Naive thymus-derived CD4-positive, alpha-beta T cell (primary cell): ENCODE measurements at regions not wholly inside any gene's neighbourhood (a gene's known extent, or its start where the extent isn't known, plus 50 kb on each side); places are given as distances from the start of the nearest gene placed in this dataset.

Source experiments
- ATAC-seq: fragments of 150-1000 bp; cut with Tn5 transposase; 2 replicates; pipeline ENCODE4 v1.10.0; 2021; ENCODE audit warnings: mild to moderate bottlenecking, moderate library complexity
- CTCF ChIA-PET: fragments of 350-600 bp; sonication (Branson Sonifier 250); formaldehyde crosslinking; loops from one replicate; lab custom pipeline; 2021; ENCODE audit warnings: antibody characterized with exemption; lab: Charles Lee
- POLR2A ChIA-PET: fragments of 350-600 bp; sonication (Branson Sonifier 250); formaldehyde crosslinking; loops from one replicate; lab custom pipeline; 2021; ENCODE audit warnings: antibody characterized with exemption, inconsistent platforms; lab: Charles Lee
- DNase-seq, 9 donors: peaks; one replicate each; pipeline versions ENCODE4 v3.0.0 to v3.0.0-alpha.2; 2020 to 2022; ENCODE audit warnings: mixed read lengths in 1 of 9
- H3K27ac ChIP-seq: one replicate; pipeline ENCODE4 v1.7.0; 2013; ENCODE audit warnings: mild to moderate bottlenecking, low read depth, low read length, moderate library complexity
- H3K27me3 ChIP-seq, 2 donors: one replicate each; pipeline ENCODE4 v1.7.0; 2013; ENCODE audit warnings: low read length in 2 of 2, mild to moderate bottlenecking in 2 of 2, moderate library complexity in 2 of 2; ENCODE audit not compliant: control insufficient read depth in 2 of 2, insufficient read depth in 2 of 2
- H3K36me3 ChIP-seq, 3 experiments: 1 replicate in 2 of 3; 2 replicates in 1 of 3; pipeline ENCODE4 v1.7.0; 2013; ENCODE audit warnings: low read length in 3 of 3, mild to moderate bottlenecking in 3 of 3, moderate library complexity in 1 of 3; ENCODE audit not compliant: insufficient read depth in 3 of 3, control insufficient read depth in 2 of 3
- H3K4me1 ChIP-seq, 2 donors: one replicate each; pipeline ENCODE4 v1.7.0; 2013; ENCODE audit warnings: low read length in 2 of 2, mild to moderate bottlenecking in 2 of 2, moderate library complexity in 1 of 2; ENCODE audit not compliant: control insufficient read depth in 2 of 2, insufficient read depth in 2 of 2
- H3K4me3 ChIP-seq: 2 replicates; pipeline ENCODE4 v1.7.0; 2013; ENCODE audit warnings: mild to moderate bottlenecking, low read length
- H3K9me3 ChIP-seq, 3 experiments: 1 replicate in 2 of 3; 2 replicates in 1 of 3; pipeline ENCODE4 v1.7.0; 2013; ENCODE audit warnings: low read length in 3 of 3; ENCODE audit not compliant: control insufficient read depth in 2 of 3
- H3K27ac Mint-ChIP-seq, 9 donors: one replicate each; pipeline ENCODE4 v1.8.0; 2020 to 2022; ENCODE audit warnings: mixed read lengths in 9 of 9, mild to moderate bottlenecking in 8 of 9, moderate library complexity in 5 of 9, inconsistent platforms in 2 of 9
- H3K27me3 Mint-ChIP-seq, 5 donors: one replicate each; pipeline ENCODE4 v1.8.0; 2021 to 2022; ENCODE audit warnings: mixed read lengths in 5 of 5, mild to moderate bottlenecking in 1 of 5
- H3K36me3 Mint-ChIP-seq, 5 donors: one replicate each; pipeline ENCODE4 v1.8.0; 2020 to 2022; ENCODE audit warnings: mixed read lengths in 5 of 5, mild to moderate bottlenecking in 3 of 5, inconsistent platforms in 1 of 5
- H3K4me1 Mint-ChIP-seq, 7 donors: one replicate each; pipeline ENCODE4 v1.8.0; 2020 to 2022; ENCODE audit warnings: mixed read lengths in 7 of 7, mild to moderate bottlenecking in 3 of 7, inconsistent platforms in 1 of 7
- H3K4me3 Mint-ChIP-seq, 10 donors: one replicate each; pipeline ENCODE4 v1.8.0; 2020 to 2022; ENCODE audit warnings: mild to moderate bottlenecking in 10 of 10, mixed read lengths in 10 of 10, moderate library complexity in 6 of 10, inconsistent platforms in 2 of 10
- H3K9me3 Mint-ChIP-seq, 11 donors: one replicate each; pipeline ENCODE4 v1.8.0; 2020 to 2022; ENCODE audit warnings: mixed read lengths in 11 of 11, mild to moderate bottlenecking in 4 of 11, inconsistent platforms in 1 of 11, moderate library complexity in 1 of 11
- intact Hi-C, 2 donors: fragments of 100-400 bp; cut with micrococcal nuclease; formaldehyde crosslinking; loops; one replicate each; pipeline ENCODE4 v1.15.1; 2023

DNA sequence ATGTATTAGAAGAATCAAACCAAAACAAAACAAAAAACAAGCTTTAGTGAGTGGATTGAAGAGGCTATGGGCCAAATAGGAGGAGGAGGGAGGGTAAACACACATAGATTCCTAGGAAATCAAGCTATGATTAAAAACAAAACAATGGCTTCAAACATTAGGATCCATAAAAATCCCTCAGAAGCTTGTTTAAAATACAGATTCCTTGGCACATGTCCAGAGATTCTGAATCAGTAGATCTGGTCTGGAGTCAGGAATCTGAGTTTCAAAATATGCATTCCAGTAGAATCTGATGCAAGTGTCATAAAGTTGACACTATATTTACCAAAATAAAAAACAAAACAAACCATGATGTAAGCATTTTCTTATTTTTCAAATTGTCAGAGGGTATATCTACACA, 692.8 kb upstream of the SGCG start:
- Mint-ChIP-seq H3K4me1 (peaks cover 0 to under 1% (median 0%) of the 10 kb centered on the region in 7 donors), H3K27me3 (peaks cover 0 to 7% (median 0%) of the 10 kb centered on the region in 5 donors), H3K9me3 (peaks cover 0 to 8% (median 2%) of the 10 kb centered on the region in 11 donors), H3K36me3 (peaks cover 0 to 5% (median 0%) of the 10 kb centered on the region in 5 donors), H3K27ac (no peak overlapping the region), H3K4me3 (no peak overlapping the region)
- no peak overlapping the region for H3K27ac ChIP-seq
- CTCF ChIA-PET, result no interaction called here
- POLR2A ChIA-PET, result no interaction called here
- H3K36me3 ChIP-seq, result no peaks in the 10 kb centered on the region
- no peak overlapping the region for H3K4me3 ChIP-seq
- no peaks in the 10 kb centered on the region for H3K27me3 ChIP-seq
- intact Hi-C loops, result no loop called here
- H3K4me1 ChIP-seq, result no peaks in the 10 kb centered on the region
- H3K9me3 ChIP-seq, result no peaks in the 10 kb centered on the region
- ATAC-seq (no peak), DNase-seq (no peak)

DNA sequence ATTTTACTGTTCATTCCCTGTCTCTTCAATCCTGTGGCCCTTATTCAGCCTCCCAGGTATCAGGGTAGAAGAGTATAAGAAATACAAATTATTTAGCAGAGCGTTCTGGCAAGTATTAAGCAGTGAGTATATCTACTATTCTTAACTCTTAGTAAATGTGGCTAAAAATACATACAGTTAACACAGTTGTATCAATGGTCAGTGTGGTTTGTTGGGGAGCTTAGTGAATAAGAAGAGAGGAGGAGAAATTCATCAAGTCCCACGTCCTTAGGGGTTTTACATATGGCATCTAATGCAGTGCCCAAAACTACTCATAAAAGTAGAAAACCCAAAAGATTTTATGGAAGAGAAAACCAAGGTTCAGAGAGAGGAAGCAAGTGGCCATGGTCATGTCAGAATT, 691.0 kb upstream of the SGCG start:
- Histone ChIP-seq H3K4me3 (no peak overlapping the region), H3K36me3 (no peaks in the 10 kb centered on the region), H3K4me1 (no peaks in the 10 kb centered on the region), H3K9me3 (no peaks in the 10 kb centered on the region), H3K27ac (no peak overlapping the region), H3K27me3 (no peaks in the 10 kb centered on the region)
- CTCF ChIA-PET, result no interaction called here
- no peak overlapping the region for H3K27ac Mint-ChIP-seq
- H3K36me3 Mint-ChIP-seq, result peaks cover 0 to 5% (median 0%) of the 10 kb centered on the region in 5 donors
- DNase-seq, result no peak
- H3K27me3 Mint-ChIP-seq, result peaks cover 0 to 7% (median 0%) of the 10 kb centered on the region in 5 donors
- no peak overlapping the region for H3K4me3 Mint-ChIP-seq
- no peak for ATAC-seq
- H3K9me3 Mint-ChIP-seq, result peaks cover 0 to 13% (median 3%) of the 10 kb centered on the region in 11 donors
- intact Hi-C loops, result no loop called here
- POLR2A ChIA-PET, result no interaction called here
- H3K4me1 Mint-ChIP-seq, result no peaks in the 10 kb centered on the region

DNA sequence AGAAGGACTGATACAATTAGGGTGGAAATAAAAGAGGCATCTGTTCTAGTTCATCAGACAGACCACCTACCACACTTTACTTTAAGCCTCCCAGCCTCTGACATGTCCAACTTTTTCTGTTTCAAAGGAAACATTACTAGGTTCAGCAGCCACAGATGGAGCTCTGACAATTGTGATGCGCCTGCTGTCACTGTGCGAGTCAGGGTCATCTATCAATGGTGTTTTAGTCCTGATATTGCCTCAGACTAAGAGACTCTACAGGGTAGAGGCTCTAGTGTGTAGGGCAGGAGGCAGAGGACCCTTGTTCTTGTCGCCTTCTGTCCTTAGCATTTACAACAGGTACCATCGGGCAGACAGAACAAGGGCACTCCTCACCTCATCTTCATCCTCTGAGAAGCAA, 685.0 kb upstream of the SGCG start:
- CTCF ChIA-PET, result no interaction called here

DNA sequence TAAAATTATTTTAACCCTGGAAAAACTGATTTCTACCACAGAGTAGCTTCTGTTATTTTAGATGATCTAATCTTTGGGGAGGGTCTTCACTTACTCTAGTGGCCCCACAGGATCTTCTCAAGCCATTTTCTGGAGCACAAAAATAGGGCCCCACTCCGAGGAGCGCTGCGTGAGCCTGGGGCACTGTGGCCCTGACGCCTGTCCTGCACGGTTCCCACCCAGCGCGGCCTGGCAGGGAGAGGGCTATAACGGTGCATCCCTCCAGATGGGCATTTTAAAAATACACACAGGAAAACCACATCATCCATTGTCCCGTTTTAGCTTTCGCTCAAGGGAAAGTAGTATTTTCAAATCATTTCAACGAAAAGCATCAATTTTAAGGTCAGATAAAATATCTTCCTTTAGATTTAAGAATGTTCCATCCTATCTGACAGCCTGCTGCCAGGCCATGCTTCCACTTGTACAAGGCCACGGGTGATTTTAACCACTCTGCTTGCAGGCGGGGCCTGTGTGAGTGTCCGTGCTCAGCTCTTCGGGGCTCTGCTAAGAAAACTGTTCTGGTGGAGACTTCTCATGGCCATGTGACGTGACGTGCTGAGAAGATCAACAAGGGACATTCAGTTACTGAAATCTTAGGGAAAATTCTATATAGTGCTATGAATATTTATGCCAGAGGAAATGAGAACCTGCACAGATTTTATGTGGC, 683.8 kb upstream of the SGCG start:
- DNase-seq (no peak), ATAC-seq (no peak)
- Mint-ChIP-seq H3K27me3 (peaks cover 0 to 8% (median 6%) of the 10 kb centered on the region in 5 donors), H3K36me3 (no peaks in the 10 kb centered on the region), H3K4me3 (no peak overlapping the region), H3K4me1 (no peaks in the 10 kb centered on the region), H3K9me3 (peaks cover 0 to 7% (median 3%) of the 10 kb centered on the region in 11 donors), H3K27ac (no peak overlapping the region)
- H3K9me3 ChIP-seq, result no peaks in the 10 kb centered on the region
- H3K27ac ChIP-seq, result no peak overlapping the region
- H3K4me1 ChIP-seq, result no peaks in the 10 kb centered on the region
- no peaks in the 10 kb centered on the region for H3K27me3 ChIP-seq
- no peaks in the 10 kb centered on the region for H3K36me3 ChIP-seq
- no peak overlapping the region for H3K4me3 ChIP-seq
- intact Hi-C loops, result no loop called here
- ChIA-PET CTCF (no interaction called here), POLR2A (no interaction called here)

More for the DNA sequence above, 685.0 kb upstream of the SGCG start:
- H3K27me3 Mint-ChIP-seq, result peaks cover 0 to 9% (median 6%) of the 10 kb centered on the region in 5 donors
- H3K4me1 ChIP-seq, result no peaks in the 10 kb centered on the region
- no peak overlapping the region for H3K4me3 ChIP-seq
- no peaks in the 10 kb centered on the region for H3K4me1 Mint-ChIP-seq
- H3K27me3 ChIP-seq, result no peaks in the 10 kb centered on the region
- H3K36me3 ChIP-seq, result no peaks in the 10 kb centered on the region
- no peak for ATAC-seq
- no peaks in the 10 kb centered on the region for H3K9me3 ChIP-seq
- no peak for DNase-seq
- peaks cover 0 to 5% (median 0%) of the 10 kb centered on the region in 5 donors for H3K36me3 Mint-ChIP-seq
- intact Hi-C loops, result no loop called here
- peaks cover 0 to 13% (median 4%) of the 10 kb centered on the region in 11 donors for H3K9me3 Mint-ChIP-seq
- H3K4me3 Mint-ChIP-seq, result no peak overlapping the region
- POLR2A ChIA-PET, result no interaction called here
- H3K27ac Mint-ChIP-seq, result no peak overlapping the region
- H3K27ac ChIP-seq, result no peak overlapping the region

DNA sequence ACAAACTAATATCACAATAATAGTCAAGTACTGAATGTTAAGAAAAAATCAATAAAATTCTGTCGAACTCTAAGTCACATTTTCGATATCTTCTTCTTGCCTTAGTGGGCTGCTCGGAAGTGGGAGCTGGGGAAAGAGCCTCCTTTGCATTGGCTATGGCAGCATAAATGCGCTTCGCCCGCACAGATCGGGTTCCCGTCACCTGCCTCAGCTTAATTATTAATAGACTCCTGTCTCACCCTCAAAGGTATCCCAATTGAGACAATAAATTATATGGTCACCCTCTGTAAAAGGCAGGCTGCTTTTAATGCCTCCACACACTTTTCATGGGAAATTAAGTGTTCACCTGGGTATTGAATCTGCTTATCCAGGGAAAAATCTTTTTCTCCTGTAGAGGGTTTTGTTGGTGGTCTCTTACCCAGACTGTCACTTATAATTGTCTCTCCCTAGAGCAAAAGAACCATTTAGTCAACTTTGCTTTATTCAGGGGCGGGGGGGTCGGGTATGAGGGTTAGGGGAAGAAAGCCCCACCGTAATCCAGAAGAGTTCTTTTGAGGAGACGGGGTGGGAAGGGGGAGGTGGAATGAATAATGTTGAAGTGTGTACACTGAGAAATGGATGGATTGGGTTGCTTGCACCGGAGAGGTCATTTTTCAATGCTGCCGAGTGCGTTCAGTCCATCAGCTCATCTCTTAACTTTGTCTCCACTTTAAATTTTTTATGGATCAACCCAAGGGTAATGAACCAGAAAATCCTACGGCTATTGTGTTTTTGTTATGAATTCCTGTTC, 682.6 kb upstream of the SGCG start:
- Histone ChIP-seq H3K4me3 (no peak overlapping the region), H3K4me1 (no peaks in the 10 kb centered on the region), H3K9me3 (no peaks in the 10 kb centered on the region), H3K27ac (no peak overlapping the region), H3K36me3 (no peaks in the 10 kb centered on the region), H3K27me3 (no peaks in the 10 kb centered on the region)
- DNase-seq (no peak), ATAC-seq (no peak)
- peaks cover 0 to 12% (median 7%) of the 10 kb centered on the region in 5 donors for H3K27me3 Mint-ChIP-seq
- no peaks in the 10 kb centered on the region for H3K36me3 Mint-ChIP-seq
- intact Hi-C loops, result no loop called here
- CTCF ChIA-PET, result no interaction called here
- no peaks in the 10 kb centered on the region for H3K4me1 Mint-ChIP-seq
- H3K9me3 Mint-ChIP-seq, result peaks cover 0 to 7% (median 3%) of the 10 kb centered on the region in 11 donors
- no peak overlapping the region for H3K27ac Mint-ChIP-seq
- POLR2A ChIA-PET, result no interaction called here
- H3K4me3 Mint-ChIP-seq, result no peak overlapping the region

DNA sequence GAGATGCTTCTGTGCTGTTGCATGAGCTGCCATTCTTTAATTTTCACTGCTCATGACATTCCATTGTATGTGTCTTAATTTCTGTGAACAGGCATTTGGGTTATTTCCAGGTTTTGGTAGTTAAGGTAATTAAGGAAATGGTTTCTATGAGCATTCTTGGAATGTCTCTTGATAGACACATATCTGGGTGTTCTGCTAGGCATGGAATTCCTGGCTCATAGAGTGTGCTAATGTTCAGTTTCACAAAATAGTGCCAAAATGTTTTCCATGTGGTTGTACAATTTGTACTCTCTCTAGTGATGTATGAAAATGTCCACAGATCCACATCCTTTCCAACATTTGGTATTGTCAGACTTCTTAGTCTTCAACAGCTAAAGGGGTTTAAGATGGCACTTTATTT, 680.9 kb upstream of the SGCG start:
- Histone ChIP-seq H3K9me3 (no peaks in the 10 kb centered on the region), H3K27ac (no peak overlapping the region), H3K4me3 (no peak overlapping the region), H3K36me3 (no peaks in the 10 kb centered on the region), H3K4me1 (no peaks in the 10 kb centered on the region), H3K27me3 (no peaks in the 10 kb centered on the region)
- H3K27ac Mint-ChIP-seq, result no peak overlapping the region
- ChIA-PET POLR2A (no interaction called here), CTCF (no interaction called here)
- peaks cover 0 to 6% (median 2%) of the 10 kb centered on the region in 11 donors for H3K9me3 Mint-ChIP-seq
- no peaks in the 10 kb centered on the region for H3K4me1 Mint-ChIP-seq
- no peak for ATAC-seq
- no peak for DNase-seq
- no peaks in the 10 kb centered on the region for H3K36me3 Mint-ChIP-seq
- H3K27me3 Mint-ChIP-seq, result peaks cover 0 to 12% (median 7%) of the 10 kb centered on the region in 5 donors
- no peak overlapping the region for H3K4me3 Mint-ChIP-seq
- intact Hi-C loops, result no loop called here
